Right atrium auricular region (tissue), 2 donors: ENCODE measurements at regions not wholly inside any gene's neighbourhood (a gene's known extent, or its start where the extent isn't known, plus 50 kb on each side); places are given as distances from the start of the nearest gene placed in this dataset.

Experiments used
- DNase-seq: peaks from one replicate; pipeline ENCODE4 v3.0.0-alpha.2; 2019; ENCODE audit warnings: low spot score
- H3K27ac ChIP-seq, 2 donors: fragments of 200-600 bp; sonication (generic); 1 replicate in 1 of 2; 2 replicates in 1 of 2; pipeline ENCODE4 v1.5.1; 2016 to 2019
- H3K27me3 ChIP-seq, 2 donors: fragments of 200-600 bp; sonication (generic); one replicate each; pipeline versions ENCODE4 v1.5.1 to v1.6.0; 2017 to 2019
- H3K36me3 ChIP-seq: fragments of 200-600 bp; sonication (generic); one replicate; pipeline ENCODE4 v1.5.1; 2016
- H3K4me1 ChIP-seq, 2 donors: fragments of 200-600 bp; sonication (generic); one replicate each; pipeline versions ENCODE4 v1.5.1 to v1.6.0; 2017 to 2019
- H3K4me3 ChIP-seq, 2 donors: fragments of 200-600 bp; sonication (generic); 1 replicate in 1 of 2; 2 replicates in 1 of 2; pipeline ENCODE4 v1.5.1; 2017 to 2019; ENCODE audit warnings: mild to moderate bottlenecking in 1 of 2, moderate library complexity in 1 of 2
- H3K9me3 ChIP-seq, 2 donors: fragments of 200-600 bp; sonication (generic); one replicate each; pipeline ENCODE4 v1.5.1; 2019
- TF ChIP-seq, protein P1 (sequence below), 2 donors: fragments of 200-600 bp; sonication (generic); IDR thresholded peaks; one replicate each; pipeline ENCODE4 v1.5.1; 2019; ENCODE audit warnings: antibody characterized with exemption in 2 of 2

DNA sequence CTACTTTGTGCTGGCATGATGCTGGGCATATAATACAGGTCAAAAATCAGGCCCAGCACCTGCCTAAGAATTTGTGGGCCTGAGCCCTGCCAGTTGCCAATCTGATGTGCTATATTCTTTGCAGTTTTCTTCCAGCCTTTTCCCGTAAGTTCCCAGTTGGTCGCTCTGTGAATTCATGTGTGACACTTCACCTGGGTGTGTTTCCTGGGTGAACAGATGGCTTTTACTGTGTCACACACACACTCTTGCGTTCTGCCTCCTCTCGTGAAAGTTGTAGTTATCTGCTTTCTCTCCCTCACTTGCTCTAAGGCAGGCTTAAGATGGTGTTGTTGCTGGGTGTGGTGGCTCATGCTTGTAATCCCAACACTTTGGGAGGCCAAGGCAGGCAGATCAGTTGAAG, 153.5 kb upstream of the DMRT1 start:
- H3K27ac ChIP-seq = peak overlapping the region; percentile 61 to 74
- H3K9me3 ChIP-seq = no peaks in the 10 kb centered on the region
- peaks cover 0 to 71% of the 10 kb centered on the region in 2 donors for H3K4me1 ChIP-seq
- TF ChIP-seq, protein P1, sequence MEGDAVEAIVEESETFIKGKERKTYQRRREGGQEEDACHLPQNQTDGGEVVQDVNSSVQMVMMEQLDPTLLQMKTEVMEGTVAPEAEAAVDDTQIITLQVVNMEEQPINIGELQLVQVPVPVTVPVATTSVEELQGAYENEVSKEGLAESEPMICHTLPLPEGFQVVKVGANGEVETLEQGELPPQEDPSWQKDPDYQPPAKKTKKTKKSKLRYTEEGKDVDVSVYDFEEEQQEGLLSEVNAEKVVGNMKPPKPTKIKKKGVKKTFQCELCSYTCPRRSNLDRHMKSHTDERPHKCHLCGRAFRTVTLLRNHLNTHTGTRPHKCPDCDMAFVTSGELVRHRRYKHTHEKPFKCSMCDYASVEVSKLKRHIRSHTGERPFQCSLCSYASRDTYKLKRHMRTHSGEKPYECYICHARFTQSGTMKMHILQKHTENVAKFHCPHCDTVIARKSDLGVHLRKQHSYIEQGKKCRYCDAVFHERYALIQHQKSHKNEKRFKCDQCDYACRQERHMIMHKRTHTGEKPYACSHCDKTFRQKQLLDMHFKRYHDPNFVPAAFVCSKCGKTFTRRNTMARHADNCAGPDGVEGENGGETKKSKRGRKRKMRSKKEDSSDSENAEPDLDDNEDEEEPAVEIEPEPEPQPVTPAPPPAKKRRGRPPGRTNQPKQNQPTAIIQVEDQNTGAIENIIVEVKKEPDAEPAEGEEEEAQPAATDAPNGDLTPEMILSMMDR (IDR thresholded peaks at IDR 0.05) = no peak
- DNase-seq = no peak
- no peak overlapping the region for H3K4me3 ChIP-seq
- no peaks in the 10 kb centered on the region for H3K27me3 ChIP-seq
- no peaks in the 10 kb centered on the region for H3K36me3 ChIP-seq

DNA sequence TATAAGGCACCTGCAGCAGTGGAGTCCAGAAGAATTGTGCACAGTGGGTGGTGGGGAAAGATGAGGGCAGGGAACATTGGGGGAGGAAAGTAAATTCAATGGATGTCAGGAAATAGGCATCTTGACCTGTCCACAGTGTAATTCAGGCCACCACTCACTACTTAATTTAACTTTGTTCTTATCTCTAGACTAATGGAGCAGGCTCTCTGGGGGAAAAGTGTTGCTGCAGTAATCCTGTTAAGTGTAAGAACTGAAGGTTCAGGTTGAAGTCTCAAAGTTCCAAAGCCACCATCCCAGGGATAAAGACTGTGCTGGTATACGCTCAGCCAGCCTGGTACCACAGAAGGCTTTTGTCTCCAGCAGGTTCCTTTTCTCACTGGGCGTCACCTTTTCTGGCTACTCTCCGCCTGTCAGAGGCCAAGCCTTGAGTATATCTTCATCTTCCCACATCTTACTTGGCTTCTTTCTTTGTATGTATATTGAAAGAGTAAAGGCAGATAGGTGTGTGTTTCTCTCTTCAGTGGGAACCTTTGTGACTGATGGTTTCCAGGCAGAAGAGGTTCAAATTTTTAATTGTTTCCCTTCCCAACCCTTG, 150.9 kb upstream of the DMRT1 start:
- no peak for DNase-seq
- peak overlapping the region; percentile 90 to 95 for H3K27ac ChIP-seq
- peaks cover 0 to 74% of the 10 kb centered on the region in 2 donors for H3K4me1 ChIP-seq
- no peaks in the 10 kb centered on the region for H3K36me3 ChIP-seq
- H3K4me3 ChIP-seq = no peak overlapping the region
- H3K27me3 ChIP-seq = no peaks in the 10 kb centered on the region
- no peaks in the 10 kb centered on the region for H3K9me3 ChIP-seq
- TF ChIP-seq, protein P1 (IDR thresholded peaks at IDR 0.05) = no peak

DNA sequence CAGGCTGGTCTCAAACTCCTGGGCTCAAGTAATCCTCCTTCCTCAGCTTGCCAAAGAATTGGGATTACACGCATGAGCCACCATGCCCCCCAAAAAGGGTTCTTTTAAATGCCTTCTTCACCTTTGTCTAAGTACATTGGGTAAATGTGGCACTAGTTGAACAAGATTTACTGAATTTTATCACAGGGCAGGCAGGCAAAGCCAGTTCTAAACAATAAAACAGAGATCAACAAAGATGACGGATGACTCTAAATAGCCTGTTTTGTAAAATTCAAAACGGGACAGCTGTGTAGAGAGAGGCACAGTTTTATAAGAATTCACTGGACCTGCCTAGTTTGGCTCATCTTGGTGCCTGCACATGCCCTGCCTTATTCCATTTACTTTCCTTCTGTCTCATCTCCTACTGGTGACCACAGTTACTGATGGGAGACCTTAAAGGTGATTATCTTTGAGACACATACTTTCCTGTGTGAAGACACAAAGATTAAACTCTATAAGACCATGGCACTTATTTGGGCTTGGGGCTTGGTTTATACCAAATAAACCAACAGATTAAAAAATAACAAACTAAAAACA, 149.6 kb upstream of the DMRT1 start:
- Histone ChIP-seq H3K36me3 (no peaks in the 10 kb centered on the region), H3K4me1 (peaks cover 0 to 74% of the 10 kb centered on the region in 2 donors)

DNA sequence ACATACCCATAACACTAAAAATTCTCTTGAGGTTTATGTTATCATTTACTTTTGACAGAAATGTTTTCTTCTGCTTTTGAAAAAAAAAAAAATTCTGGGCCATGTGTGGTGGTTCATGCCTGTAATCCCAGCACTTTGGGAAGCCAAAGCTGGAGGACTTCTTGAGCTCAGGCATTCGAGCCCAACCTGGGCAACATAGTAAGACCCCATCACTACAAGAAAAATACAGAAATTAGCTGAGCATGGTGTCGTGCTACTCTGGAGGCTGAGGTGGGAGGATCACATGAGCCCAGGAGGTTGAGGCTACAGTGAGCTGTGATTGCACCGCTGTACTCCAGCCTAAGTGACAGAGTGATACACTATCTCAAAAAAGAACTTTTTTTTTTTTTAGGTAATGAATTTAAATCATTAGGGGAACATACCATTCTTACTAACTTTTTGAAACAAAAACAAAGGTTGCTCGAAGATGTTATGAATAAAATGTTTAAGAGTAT, 148.8 kb upstream of the DMRT1 start:
- DNase-seq = no peak
- Histone ChIP-seq H3K36me3 (no peaks in the 10 kb centered on the region), H3K27ac (peak overlapping the region; percentile 90 to 95), H3K27me3 (no peaks in the 10 kb centered on the region), H3K4me1 (peaks cover 0 to 74% of the 10 kb centered on the region in 2 donors), H3K9me3 (no peaks in the 10 kb centered on the region), H3K4me3 (no peak overlapping the region)
- TF ChIP-seq, protein P1 (IDR thresholded peaks at IDR 0.05) = no peak

More for the DNA sequence above, 149.6 kb upstream of the DMRT1 start:
- Histone ChIP-seq H3K9me3 (no peaks in the 10 kb centered on the region), H3K27me3 (no peaks in the 10 kb centered on the region), H3K4me3 (no peak overlapping the region), H3K27ac (peak overlapping the region; percentile 90 to 95)
- TF ChIP-seq, protein P1 (IDR thresholded peaks at IDR 0.05) = no peak
- DNase-seq = no peak

DNA sequence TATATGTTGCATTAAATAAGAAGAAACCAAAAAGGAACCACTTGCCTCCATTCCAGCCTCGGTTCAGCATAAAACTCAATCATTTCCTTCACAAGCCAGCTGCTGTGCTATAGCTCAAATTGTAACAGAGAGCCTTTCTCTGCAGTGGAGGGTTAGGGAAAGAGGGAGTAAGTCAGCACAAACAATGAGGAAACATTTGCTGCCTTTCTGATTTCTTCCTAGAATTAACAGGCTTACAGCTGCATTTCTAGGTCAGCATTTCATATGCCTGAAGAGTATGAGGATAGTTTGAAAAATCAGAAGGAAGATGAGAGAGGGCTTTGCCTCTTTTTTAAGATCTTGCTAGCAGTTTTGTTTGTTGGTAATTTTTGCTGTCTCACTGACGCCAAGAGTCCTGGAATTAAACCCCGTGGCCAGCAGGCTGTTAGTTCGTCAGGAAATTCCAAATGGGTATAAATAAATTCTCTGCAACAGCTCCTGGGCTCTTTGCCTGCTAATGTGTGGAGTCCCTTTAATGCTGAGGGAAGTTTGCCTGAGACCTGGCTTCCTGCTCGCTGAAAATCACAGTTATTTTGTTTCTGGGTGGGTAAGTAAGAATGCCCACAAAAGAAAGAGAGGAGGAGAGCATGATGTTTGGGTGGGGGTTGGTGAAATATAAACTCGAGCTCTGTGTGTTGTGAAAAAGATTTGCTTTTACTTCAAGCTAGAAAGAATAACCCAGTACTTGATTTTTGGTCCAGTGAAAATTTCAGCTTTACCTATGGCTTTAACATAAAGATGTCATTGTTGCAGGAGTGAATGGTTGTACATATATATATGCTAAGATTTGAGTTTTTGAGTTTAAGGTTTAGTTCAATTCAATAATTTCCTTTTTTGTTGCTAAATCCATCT, 148.1 kb upstream of the DMRT1 start:
- Histone ChIP-seq H3K27ac (peak overlapping the region; percentile 90 to 95), H3K4me3 (peak overlapping the region; percentile 42 to 43), H3K36me3 (peaks cover under 1% of the 10 kb centered on the region), H3K9me3 (no peaks in the 10 kb centered on the region), H3K27me3 (no peaks in the 10 kb centered on the region), H3K4me1 (peaks cover 0 to 76% of the 10 kb centered on the region in 2 donors)
- peak; percentile 78 for DNase-seq
- TF ChIP-seq, protein P1 (IDR thresholded peaks at IDR 0.05) = no peak
